HEK293T (cell line): ENCODE measurements at regions not wholly inside any gene's neighbourhood (a gene's known extent, or its start where the extent isn't known, plus 50 kb on each side); places are given as distances from the start of the nearest gene placed in this dataset.

Experiments
- CTCF ChIA-PET: fragments of 350-600 bp; formaldehyde crosslinking; extraction: SDS; loops from one replicate; lab custom pipeline; 2021; ENCODE audit warnings: antibody characterized with exemption, inconsistent platforms; lab: Yijun Ruan, JAX
- POLR2A ChIA-PET: fragments of 350-600 bp; formaldehyde crosslinking; extraction: SDS; loops from one replicate; lab custom pipeline; 2020; ENCODE audit warnings: antibody characterized with exemption, inconsistent platforms; lab: Yijun Ruan, JAX
- DNase-seq: peaks from one replicate; pipeline ENCODE4 v3.0.0; 2012; ENCODE audit warnings: mixed read lengths; ENCODE audit errors: extremely low spot score
- ARNT ChIP-seq: fragments of 450-650 bp; IDR thresholded peaks from 2 replicates; pipeline ENCODE4 v1.6.1; 2017; ENCODE audit warnings: mild to moderate bottlenecking
- BHLHE40 ChIP-seq: fragments of 450-650 bp; IDR thresholded peaks from 2 replicates; pipeline ENCODE4 v1.6.1; 2016; ENCODE audit warnings: mild to moderate bottlenecking, moderate library complexity, borderline replicate concordance
- CTBP1 ChIP-seq: fragments of 450-650 bp; IDR thresholded peaks from 2 replicates; pipeline ENCODE4 v1.6.1; 2016; ENCODE audit warnings: borderline replicate concordance
- ELF4 ChIP-seq: fragments of 450-650 bp; IDR thresholded peaks from 2 replicates; pipeline ENCODE4 v1.6.1; 2017; ENCODE audit warnings: antibody characterized with exemption
- FOXA1 ChIP-seq: fragments of 450-650 bp; IDR thresholded peaks from 2 replicates; pipeline ENCODE4 v1.6.1; 2016; ENCODE audit warnings: mild to moderate bottlenecking
- FOXK2 ChIP-seq: fragments of 450-650 bp; IDR thresholded peaks from 2 replicates; pipeline ENCODE4 v1.6.1; 2016; ENCODE audit warnings: mild to moderate bottlenecking
- FOXM1 ChIP-seq: fragments of 450-650 bp; IDR thresholded peaks from 2 replicates; pipeline ENCODE4 v1.6.1; 2017; ENCODE audit warnings: mild to moderate bottlenecking, borderline replicate concordance
- HDGF ChIP-seq: fragments of 450-650 bp; IDR thresholded peaks from 2 replicates; pipeline ENCODE4 v1.6.1; 2017; ENCODE audit warnings: antibody characterized with exemption, borderline replicate concordance
- L3MBTL2 ChIP-seq: fragments of 450-650 bp; conservative IDR thresholded peaks from 2 replicates; pipeline ENCODE4 v1.6.1; 2016; ENCODE audit warnings: mild to moderate bottlenecking
- LEF1 ChIP-seq: fragments of 450-650 bp; IDR thresholded peaks from 2 replicates; pipeline ENCODE4 v1.6.1; 2017; ENCODE audit warnings: mild to moderate bottlenecking, borderline replicate concordance
- NFRKB ChIP-seq: fragments of 450-650 bp; IDR thresholded peaks from 2 replicates; pipeline ENCODE4 v1.6.1; 2016; ENCODE audit warnings: mild to moderate bottlenecking, moderate library complexity
- SP1 ChIP-seq: fragments of 450-650 bp; IDR thresholded peaks from 2 replicates; pipeline ENCODE4 v1.6.1; 2017
- SUZ12 ChIP-seq: fragments of 450-650 bp; IDR thresholded peaks from 2 replicates; pipeline ENCODE4 v1.6.1; 2016; ENCODE audit warnings: mild to moderate bottlenecking
- TARDBP ChIP-seq: fragments of 450-650 bp; IDR thresholded peaks from 2 replicates; pipeline ENCODE4 v1.6.1; 2016
- ZNF384 ChIP-seq: fragments of 450-650 bp; IDR thresholded peaks from 2 replicates; pipeline ENCODE4 v1.6.1; 2016
- TF ChIP-seq, protein P1 (sequence below): fragments of 450-650 bp; IDR thresholded peaks from 2 replicates; pipeline ENCODE4 v1.6.1; 2016

DNA sequence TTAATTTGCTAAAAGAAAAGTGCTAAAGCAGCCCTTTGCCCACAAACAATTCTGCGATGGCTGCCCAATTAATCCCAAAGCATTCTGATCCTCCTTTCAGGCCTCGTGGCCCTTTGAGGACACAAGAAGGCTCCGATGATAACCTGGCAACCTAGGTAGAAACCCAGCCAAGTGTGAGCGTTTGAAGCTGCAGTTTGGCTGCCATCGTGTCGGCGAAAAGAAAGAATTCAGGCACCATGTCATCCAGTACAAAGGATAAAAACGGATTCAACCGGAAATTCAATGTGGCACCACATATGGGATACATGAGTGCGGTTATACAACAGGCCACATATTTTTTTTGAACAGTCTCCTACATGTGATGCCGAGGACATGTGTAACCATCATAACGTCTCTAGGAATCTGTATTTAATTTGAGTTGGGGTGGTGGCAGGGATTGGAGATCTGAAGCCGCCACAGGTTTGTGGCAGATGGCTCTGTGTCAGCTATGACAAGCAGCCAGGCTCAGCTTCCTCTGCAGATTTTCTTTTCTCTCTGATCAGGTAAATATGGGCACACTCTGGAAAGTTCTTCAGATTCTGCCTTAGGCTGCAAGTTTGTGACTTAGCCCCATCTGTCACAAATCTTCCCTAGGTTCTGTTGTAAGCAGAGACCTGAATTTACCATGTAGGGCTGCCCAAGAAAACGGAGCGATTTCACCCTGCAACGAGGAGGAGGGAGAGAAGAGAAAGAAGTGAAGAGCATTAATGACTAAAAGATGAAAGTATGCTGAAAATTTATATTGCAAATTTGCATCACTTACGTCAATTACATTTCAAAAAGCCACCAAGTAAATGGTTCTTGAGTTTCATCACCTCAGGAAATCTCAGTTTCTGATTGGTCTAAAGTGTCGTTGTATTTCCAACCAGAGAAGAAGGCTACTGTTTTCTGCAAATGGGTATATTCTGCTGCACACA lies 573.2 kb downstream of the ZEB2 start:
- DNase-seq = no peak
- CTCF ChIA-PET = no interaction called here
- TF ChIP-seq LEF1 (no peak), FOXA1 (no peak), ZNF384 (no peak), BHLHE40 (no peak), FOXK2 (no peak), NFRKB (no peak), ARNT (no peak), ELF4 (no peak), L3MBTL2 (no peak), SP1 (no peak)
- TF ChIP-seq, protein P1, sequence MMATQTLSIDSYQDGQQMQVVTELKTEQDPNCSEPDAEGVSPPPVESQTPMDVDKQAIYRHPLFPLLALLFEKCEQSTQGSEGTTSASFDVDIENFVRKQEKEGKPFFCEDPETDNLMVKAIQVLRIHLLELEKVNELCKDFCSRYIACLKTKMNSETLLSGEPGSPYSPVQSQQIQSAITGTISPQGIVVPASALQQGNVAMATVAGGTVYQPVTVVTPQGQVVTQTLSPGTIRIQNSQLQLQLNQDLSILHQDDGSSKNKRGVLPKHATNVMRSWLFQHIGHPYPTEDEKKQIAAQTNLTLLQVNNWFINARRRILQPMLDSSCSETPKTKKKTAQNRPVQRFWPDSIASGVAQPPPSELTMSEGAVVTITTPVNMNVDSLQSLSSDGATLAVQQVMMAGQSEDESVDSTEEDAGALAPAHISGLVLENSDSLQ = no peak
- POLR2A ChIA-PET = no interaction called here

DNA sequence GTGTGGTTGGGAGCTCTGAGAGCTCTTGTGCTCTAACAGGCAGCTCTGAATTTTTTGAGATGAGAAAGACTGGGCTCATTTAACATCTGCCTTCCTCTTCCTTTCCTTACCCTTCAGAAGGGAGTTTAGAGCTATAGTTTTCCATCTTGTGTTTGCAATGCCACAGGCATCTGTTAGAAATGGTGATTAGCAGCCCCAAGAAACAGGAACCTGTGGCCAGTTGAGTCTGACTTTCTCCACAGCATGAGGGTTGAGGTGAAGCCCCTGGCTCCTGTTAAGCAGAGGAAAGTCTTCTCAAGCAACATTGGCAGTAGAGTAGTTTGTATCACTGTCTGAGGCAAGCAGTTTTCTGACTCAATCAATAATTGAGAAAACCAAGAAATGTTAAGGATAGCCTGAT lies 577.4 kb downstream of the ZEB2 start:
- DNase-seq = no peak
- CTCF ChIA-PET = no interaction called here

DNA sequence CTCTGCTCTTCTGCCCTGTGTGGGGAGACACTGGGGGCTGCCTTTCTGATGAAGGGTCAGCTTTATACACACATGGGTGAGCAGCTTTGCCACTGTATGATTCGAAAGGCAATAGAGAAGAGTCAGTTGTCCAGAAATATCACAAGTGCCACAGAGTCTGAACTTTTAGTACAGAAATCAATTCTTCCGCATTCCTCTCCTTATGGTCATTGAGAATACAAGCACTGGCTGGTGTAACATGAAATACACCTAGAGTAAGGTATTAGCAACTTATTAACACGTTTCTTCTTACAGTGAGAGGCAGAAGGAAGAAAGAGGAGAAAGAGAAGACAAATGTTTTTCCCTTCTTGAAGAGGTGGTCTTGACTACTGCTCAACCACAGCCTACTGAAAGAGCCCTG lies 579.2 kb downstream of the ZEB2 start:
- no peak for TF ChIP-seq SP1
- TF ChIP-seq LEF1 = no peak
- TF ChIP-seq FOXA1 = no peak
- TF ChIP-seq FOXM1 = no peak
- no peak for TF ChIP-seq FOXK2
- no peak for TF ChIP-seq ELF4
- TF ChIP-seq CTBP1 = no peak
- TF ChIP-seq HDGF = no peak
- TF ChIP-seq L3MBTL2 = no peak
- no peak for TF ChIP-seq TARDBP
- TF ChIP-seq, protein P1 = no peak
- no peak for TF ChIP-seq SUZ12
- TF ChIP-seq ARNT = no peak
- no peak for TF ChIP-seq NFRKB
- TF ChIP-seq ZNF384 = no peak
- ChIA-PET CTCF (no interaction called here), POLR2A (no interaction called here)
- DNase-seq = no peak

More for the DNA sequence above, 577.4 kb downstream of the ZEB2 start:
- POLR2A ChIA-PET = interaction anchor here (0.6 kb wide), 1 partner anchor 1252 kb away, joined by 3 read pairs; no protein-coding TSS in a partner anchor
- TF ChIP-seq ELF4 (no peak), LEF1 (no peak), SUZ12 (no peak), NFRKB (no peak), HDGF (no peak), TARDBP (no peak)

DNA sequence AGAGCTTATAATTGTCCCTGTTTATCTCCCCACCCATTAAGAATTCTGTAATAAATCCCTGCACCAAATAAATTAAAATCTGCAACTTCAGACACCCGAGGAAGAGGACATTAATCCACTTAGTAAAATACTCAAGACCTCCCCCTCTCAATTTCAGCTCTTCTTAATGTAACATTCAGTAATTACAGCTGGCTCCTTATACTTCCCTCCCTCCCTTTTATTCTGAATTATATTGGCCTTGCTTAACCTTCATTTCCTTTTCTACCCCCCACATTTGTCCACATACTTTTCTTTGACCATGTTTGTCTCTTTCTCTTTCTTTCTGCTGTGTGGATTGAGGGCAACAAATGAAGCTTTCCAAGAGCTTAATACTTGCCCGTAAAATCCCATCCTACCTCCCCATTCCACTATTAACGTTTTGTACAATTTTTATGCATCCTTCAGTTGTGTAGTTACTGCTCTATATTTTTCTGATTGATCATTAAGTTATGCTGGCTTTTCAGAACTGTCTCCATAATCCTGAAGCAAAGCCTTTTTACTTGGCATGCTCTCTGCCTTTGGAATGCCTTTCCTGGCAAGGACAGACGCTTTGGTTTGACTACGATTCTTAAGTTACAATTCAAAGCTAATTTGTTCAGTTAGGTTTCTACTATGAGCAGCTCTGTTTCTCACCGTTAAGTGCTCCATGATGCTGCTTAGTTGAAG lies 580.1 kb downstream of the ZEB2 start:
- DNase-seq = no peak
- ChIA-PET CTCF (no interaction called here), POLR2A (no interaction called here)
- TF ChIP-seq FOXM1 (no peak), HDGF (no peak)

DNA sequence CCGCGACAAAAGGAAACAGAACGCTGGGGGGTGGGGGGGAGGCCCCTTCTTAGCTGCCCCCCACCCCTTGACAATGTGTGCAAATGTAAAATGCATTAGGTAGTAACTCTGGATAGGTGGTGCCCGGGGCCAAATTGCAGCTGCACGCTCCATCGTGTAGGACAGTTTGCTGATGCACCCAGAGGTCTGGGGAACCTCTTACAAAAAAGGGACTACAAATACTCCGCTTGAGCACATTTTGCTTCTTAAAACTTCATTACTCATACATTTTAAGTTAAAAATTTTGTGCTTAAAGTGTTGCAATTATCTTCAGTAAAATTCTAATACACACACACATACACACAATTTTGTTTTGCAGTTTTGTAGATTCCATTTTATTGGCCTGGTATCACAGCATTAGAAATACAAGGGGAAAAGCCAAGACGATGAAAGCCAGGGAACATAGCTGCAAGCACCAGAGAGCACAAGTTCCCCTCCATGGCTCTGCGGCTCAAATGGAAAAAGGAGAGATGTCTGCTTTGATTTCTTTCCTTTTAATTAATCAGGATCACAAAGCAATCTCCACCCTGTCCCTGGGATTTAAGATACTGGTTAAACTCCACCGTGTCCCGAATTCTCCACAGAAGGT lies 582.1 kb downstream of the ZEB2 start:
- peak; percentile 11 for DNase-seq
- POLR2A ChIA-PET = no interaction called here
- CTCF ChIA-PET = no interaction called here
- no peak for TF ChIP-seq SUZ12
- TF ChIP-seq ZNF384 = no peak
- TF ChIP-seq FOXA1 = no peak
- no peak for TF ChIP-seq CTBP1
- TF ChIP-seq LEF1 = no peak
- no peak for TF ChIP-seq FOXK2
- TF ChIP-seq L3MBTL2 = no peak
- no peak for TF ChIP-seq BHLHE40
- no peak for TF ChIP-seq ARNT
- TF ChIP-seq, protein P1 = no peak
- TF ChIP-seq TARDBP = no peak
- TF ChIP-seq HDGF = no peak
- TF ChIP-seq SP1 = no peak
- no peak for TF ChIP-seq NFRKB
- TF ChIP-seq FOXM1 = no peak
